ENCODE measurements at regions not wholly inside any gene's neighbourhood (a gene's known extent, or its start where the extent isn't known, plus 50 kb on each side); places are given as distances from the start of the nearest gene placed in this dataset.

DNA sequence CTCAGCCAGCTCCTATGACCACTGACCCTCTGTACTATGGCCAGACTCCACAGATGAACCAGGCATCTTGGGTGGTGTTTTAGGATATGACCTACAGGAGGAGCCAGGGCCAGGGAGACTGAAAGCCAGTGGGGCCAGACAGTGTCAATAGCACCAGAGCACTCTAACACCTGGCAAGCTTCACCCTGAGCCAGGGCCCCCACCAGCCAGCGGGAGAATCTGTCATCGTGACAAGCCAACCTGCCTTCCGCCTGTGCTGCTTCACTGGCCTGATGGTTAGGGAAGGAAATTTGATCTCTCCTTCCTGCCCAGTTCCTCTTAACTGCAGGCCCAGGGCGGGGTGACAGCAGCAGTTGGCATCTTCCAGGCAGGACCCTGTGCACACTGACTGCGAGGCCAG is 222.4 kb downstream of the UQCRFS1 start:
- peak in 5 of 11 donors; percentile 40 to 74 (median 55) for DNase-seq (ENCODE audit: extremely low read depth in 1 of 11, low read depth in 9 of 11, low spot score in 4 of 11)

- DNase-seq (ENCODE audit: extremely low read depth in 1 of 11, low read depth in 9 of 11, low spot score in 4 of 11), result no peak
These were observed 223.2 kb downstream of the UQCRFS1 start for GRCh38 chr19:28989739-28990138.

DNA sequence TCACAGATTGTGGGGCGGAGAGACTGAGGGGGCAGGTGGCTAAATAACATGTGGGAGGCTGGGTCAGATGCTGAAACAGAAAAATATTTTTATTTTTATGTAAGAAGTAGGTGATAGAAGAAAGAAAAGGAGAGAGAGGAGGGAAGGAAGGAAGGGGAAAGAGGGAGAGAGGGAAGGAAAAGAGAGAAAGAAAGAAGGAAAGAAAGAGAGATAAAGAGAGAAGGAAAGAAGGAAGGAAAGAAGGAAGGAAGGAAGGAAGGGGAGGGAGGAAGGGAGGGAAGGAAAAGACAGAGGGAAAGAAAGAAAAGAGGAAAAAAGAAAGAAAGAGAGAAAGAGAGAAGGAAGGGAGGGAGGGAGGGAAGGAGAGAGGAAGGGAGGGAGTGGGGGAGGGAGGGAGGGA is 224.9 kb downstream of the UQCRFS1 start:
- DNase-seq (ENCODE audit: extremely low read depth in 1 of 11, low read depth in 9 of 11, low spot score in 4 of 11), result no peak

GRCh38 chr19:28987177-28987576 is 225.8 kb downstream of the UQCRFS1 start:
- no peak for DNase-seq (ENCODE audit: extremely low read depth in 1 of 11, low read depth in 9 of 11, low spot score in 4 of 11)

DNA sequence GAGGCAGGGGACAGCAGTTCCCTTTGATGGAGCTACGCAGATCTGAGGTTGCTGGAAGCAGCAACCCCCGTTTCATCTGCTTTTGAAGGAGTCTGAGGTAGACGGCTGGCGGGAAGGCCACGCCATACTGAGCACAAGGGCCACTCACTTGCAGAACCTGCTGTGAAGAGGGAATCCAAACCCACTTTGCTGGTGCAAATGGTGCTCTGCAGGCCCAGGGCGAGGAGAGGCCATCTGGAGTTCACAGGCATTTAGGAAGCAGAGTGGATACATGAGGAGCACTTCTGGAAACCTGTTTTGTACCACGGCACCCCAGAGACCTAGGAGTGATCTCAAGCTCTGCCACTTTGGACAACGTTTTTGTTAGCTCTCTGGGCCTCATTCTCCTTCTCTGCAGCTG is 227.8 kb downstream of the UQCRFS1 start:
- no peak for DNase-seq (ENCODE audit: extremely low read depth in 1 of 11, low read depth in 9 of 11, low spot score in 4 of 11)

- DNase-seq (ENCODE audit: extremely low read depth in 1 of 11, low read depth in 9 of 11, low spot score in 4 of 11), result no peak
These were observed 228.6 kb downstream of the UQCRFS1 start for GRCh38 chr19:28984315-28984714.

DNA sequence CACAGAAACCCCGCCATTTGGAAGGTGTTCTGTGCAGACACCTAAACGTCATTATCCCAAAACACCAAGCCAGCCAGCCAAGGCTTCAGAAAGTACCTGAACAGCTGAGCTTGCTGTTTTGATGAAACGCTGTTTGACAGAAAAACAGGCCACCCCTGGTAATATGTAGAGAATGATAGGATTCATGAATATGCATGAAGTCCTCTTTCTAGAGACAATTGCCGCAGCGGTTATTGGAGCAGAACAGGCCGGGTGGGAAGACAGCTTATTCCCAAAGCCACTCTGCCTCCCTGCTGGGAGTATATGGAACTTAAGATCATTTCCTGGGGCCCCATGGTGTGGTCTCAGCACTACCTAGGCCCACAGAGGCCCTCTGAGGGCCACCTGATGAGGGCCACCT is 229.5 kb downstream of the UQCRFS1 start:
- DNase-seq (ENCODE audit: extremely low read depth in 1 of 11, low read depth in 9 of 11, low spot score in 4 of 11), result no peak

DNA sequence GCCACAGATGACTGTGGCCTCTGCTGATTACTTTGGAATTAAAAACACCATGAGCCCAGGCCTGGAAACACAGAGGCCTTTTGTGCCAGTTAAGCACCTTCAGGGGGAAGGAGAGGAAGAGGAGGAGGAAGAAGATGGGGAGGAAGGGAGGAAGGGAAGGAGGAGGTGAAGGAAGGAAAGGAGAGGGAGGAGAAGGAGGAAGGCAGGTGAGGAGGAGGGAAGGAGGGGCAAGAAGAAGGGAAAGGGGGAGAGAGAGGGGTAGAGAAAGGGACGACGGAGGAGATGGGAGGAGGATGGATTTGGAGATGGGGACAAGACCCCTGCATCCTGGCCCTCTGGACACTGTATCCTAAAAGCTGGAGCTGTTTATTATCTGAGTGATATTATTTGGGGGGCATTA is 231.0 kb downstream of the UQCRFS1 start:
- DNase-seq (ENCODE audit: extremely low read depth in 1 of 11, low read depth in 9 of 11, low spot score in 4 of 11), result no peak

DNA sequence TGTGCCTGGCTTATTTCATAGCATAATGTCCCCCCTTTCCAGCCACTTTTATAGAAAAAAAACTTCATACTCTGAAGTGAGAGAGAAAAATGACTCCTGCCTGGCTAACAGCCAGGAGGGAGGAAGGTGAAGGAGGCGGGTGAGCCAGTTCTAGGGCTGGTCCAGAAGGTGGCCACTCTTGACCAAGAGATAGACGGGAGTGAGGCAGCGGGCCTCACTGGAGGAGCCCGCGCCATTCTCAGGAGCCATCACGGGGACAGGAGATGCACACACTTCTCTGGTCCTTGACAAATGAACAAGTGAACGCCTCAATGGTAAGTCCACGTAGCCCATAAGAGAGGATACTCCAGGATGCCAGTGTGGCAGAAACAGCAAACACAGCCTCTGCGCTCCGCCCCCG is 231.4 kb downstream of the UQCRFS1 start:
- no peak for DNase-seq (ENCODE audit: extremely low read depth in 1 of 11, low read depth in 9 of 11, low spot score in 4 of 11)

DNA sequence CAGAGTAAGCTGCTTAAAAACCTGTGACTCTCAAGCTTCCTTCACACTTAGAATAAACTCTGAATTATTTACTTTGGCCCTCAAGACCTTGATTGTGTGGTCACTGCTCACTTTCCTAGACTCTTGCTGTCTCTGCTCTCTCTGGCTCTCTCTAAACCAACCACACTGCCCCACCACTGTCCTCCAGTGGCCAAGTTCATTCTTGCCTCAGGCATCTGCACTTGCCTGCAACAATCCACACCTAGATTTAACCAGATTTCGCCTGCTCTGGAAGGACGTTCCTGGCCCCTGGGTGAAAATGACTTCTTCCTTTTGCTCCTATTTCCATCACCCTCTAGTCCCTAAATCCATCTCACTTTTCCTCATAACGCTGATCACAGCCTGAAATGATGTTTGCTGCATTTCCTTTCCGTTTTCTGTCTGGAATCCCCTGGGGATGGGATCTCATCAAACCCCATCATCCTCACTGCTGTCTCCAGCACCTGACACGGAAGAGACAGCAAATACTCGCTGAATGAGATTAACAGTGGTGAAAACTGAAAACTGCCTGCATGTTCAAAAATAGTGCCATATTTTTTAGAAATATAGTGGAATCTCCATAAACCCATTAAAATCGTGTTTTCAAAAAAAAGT is 232.6 kb downstream of the UQCRFS1 start:
- no peak for DNase-seq (ENCODE audit: extremely low read depth in 1 of 11, low read depth in 9 of 11, low spot score in 4 of 11)

DNA sequence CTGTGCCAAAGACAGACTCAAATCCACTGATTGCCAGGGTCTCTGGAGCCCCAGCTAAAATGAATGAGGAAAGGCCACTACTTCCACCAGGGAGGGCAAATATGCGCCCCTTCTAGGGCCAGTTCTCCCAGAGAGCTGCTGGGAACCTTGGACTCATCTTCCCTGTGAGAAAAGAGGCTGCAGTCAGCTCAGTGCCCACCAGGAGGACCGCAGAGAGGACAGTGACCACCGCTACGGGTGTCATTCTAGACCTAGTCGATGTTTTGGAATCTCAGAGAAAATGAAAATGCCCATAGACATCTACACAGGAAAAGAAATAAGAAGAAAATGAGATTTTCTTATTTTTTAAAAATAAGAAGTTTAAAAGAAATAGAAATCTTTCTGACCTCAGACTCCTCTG is 235.1 kb downstream of the UQCRFS1 start:
- no peak for DNase-seq (ENCODE audit: extremely low read depth in 1 of 11, low read depth in 9 of 11, low spot score in 4 of 11)

DNA sequence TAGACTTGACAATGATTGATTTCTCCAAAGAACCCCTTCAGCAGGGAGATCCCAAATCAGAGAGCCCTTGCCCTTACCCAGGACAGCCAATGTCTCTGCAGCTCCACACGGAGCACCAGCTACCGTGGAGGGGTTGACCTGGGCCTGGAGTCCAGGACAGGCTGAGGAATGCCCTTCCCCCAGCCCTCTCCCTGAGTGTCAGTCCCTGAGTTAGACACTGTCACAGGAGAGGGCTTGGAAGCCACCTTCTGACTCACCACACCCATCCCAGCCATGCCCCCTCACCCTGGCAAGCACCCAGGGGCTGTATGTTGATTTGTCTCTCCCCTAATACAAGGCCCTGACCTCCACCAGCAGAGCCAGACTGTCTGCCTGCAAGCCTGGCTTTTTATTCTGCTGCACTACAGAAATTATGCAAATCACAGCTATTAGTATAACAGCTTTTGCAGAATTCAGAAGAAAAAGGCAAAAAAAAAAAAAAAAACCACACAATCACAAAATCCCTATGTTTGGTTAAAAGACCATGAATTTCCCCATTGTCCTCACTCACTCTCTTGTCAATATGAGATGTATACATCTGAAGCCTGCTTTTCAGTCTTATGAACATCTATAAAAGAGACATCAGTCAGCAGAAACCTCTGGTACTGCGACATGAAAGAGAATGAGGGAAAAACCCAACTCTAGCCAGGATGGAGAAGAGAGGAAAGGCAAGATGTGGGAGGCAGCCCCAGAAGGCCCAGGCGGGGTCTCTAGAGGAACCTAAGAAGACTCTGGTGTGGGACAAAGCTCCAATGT is 240.7 kb downstream of the UQCRFS1 start:
- DNase-seq (ENCODE audit: extremely low read depth in 1 of 11, low read depth in 9 of 11, low spot score in 4 of 11), result no peak

- DNase-seq (ENCODE audit: extremely low read depth in 1 of 11, low read depth in 9 of 11, low spot score in 4 of 11), result no peak
These were observed 241.4 kb downstream of the UQCRFS1 start for GRCh38 chr19:28971513-28971912.

GRCh38 chr19:28971049-28971448 is 241.9 kb downstream of the UQCRFS1 start:
- peak in 10 of 11 donors; percentile 44 to 84 (median 70) for DNase-seq (ENCODE audit: extremely low read depth in 1 of 11, low read depth in 9 of 11, low spot score in 4 of 11)

GRCh38 chr19:28968721-28969120 is 244.2 kb downstream of the UQCRFS1 start:
- DNase-seq (ENCODE audit: extremely low read depth in 1 of 11, low read depth in 9 of 11, low spot score in 4 of 11), result no peak

GRCh38 chr19:28966737-28967399 is 246.1 kb downstream of the UQCRFS1 start:
- no peak for DNase-seq (ENCODE audit: extremely low read depth in 1 of 11, low read depth in 9 of 11, low spot score in 4 of 11)

GRCh38 chr19:28964500-28964899 is 248.5 kb downstream of the UQCRFS1 start:
- DNase-seq (ENCODE audit: extremely low read depth in 1 of 11, low read depth in 9 of 11, low spot score in 4 of 11), result no peak

GRCh38 chr19:28963486-28964250 is 249.3 kb downstream of the UQCRFS1 start:
- DNase-seq (ENCODE audit: extremely low read depth in 1 of 11, low read depth in 9 of 11, low spot score in 4 of 11), result no peak

DNA sequence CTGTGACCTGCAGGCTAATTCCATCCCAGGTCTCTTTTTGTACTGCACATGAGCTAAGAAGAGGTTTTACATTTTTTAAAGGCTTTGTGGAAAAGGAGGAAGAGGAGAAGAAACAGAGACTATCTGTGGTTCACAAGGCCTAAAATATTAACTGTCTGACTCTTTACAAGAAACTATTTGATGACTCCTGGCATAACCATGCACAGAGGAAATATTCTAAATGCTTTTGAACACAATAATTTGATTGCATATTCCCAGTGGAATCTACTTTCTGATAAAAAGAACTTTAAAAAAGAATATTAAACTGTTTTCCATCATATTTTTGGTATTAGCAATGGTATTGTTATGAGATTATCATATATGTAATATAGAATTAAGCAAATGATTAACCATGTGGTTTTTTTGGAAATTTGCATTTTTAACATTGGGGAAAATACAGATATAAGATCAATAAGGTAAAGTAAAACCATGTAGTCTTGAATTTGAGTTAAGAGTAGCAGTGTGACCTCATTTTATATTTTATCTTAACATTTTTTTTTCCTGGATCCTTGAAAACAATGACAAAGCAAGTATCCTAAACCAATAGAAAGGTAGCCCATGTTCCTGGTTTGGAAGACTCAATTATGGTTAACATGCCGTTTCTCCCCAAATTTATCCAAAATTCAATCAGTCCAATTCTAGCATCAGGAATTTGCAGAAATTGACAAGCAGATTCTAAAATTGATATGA is 251.0 kb downstream of the UQCRFS1 start:
- no peak for DNase-seq (ENCODE audit: extremely low read depth in 1 of 11, low read depth in 9 of 11, low spot score in 4 of 11)
